ENCODE measurements at regions not wholly inside any gene's neighbourhood (a gene's known extent, or its start where the extent isn't known, plus 50 kb on each side); places are given as distances from the start of the nearest gene placed in this dataset.

DNA sequence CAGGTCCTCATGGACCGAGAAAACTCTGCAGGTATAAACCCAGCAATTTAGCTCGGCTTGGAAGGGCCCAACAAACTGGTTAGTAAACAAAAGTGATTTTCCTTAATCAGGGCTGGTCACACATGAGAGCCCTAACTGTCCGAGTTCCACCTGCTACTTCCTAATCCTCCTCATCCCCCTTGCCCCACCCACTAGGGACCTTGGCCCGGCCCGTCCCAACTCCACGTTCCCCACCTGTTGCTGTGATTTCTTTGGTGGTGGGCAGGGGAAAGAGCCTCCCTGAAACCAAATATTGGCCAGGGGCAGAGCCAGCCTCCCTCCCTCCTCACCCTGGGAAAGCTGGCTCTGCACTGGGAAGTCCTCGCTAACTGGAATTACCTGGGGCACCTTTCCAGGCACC lies 304.2 kb upstream of the PROX1 start:
- Mint-ChIP-seq H3K4me1 (no peaks in the 10 kb centered on the region), H3K4me3 (no peak overlapping the region), H3K27ac (no peak overlapping the region), H3K36me3 (no peaks in the 10 kb centered on the region), H3K9me3 (peaks cover 0 to 1% of the 10 kb centered on the region in 2 donors), H3K27me3 (no peaks in the 10 kb centered on the region)
- no peak for DNase-seq
- ATAC-seq (replicated peaks): no peak

DNA sequence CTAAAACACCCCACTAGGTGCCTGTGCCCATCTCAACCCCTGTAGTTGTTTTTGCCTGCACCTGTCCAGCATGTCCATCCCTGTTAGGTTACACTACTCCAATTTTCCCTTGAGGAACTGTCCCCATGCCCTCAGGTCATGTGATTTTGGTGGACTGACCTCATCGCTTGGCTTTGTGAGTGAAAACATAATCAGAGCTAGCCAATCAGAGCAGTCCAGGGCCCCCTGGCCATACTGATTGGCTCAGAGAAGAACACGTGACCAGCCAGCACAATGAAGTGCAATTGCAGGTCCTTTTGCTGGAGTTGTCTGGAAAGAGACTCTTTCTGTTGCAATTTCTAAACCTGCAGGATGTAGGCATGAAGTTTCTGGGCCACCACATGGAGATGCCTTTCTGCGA lies 303.3 kb upstream of the PROX1 start:
- H3K27me3 Mint-ChIP-seq: no peaks in the 10 kb centered on the region
- H3K36me3 Mint-ChIP-seq: no peaks in the 10 kb centered on the region
- ATAC-seq (replicated peaks): no peak
- H3K9me3 Mint-ChIP-seq: peaks cover 0 to 1% of the 10 kb centered on the region in 2 donors
- no peak overlapping the region for H3K27ac Mint-ChIP-seq
- DNase-seq: no peak
- no peaks in the 10 kb centered on the region for H3K4me1 Mint-ChIP-seq
- H3K4me3 Mint-ChIP-seq: no peak overlapping the region

DNA sequence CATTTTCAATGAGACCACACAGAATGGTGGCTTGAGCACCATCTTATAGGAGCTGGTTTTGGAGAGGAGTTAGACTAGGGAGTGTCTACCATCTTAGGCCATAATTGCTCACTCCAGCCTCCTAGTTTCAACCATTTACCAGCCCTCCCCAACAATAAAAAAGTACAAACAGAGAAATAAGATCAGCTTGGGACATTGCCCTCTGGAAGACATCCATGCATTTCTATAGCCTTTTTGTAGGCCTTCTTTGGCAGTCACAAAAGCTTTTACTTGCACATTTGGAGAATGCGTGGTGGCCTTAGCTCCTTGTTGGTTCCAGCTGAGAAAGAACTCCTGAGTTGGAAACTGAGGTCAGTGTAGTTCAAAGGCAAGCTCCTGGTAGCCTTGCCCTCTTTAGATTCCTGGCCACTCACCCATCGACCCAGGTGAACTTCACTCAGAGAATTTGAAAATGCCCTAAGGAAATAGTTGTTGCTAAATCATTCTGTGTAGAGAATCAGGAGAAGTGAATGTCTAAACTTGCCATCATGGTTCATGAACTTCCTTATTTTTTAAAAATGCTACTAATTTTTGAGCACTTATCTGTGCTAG lies 301.7 kb upstream of the PROX1 start:
- ATAC-seq (replicated peaks) (no peak), DNase-seq (no peak)
- Mint-ChIP-seq H3K27ac (no peak overlapping the region), H3K4me3 (no peak overlapping the region), H3K9me3 (peaks cover 0 to 1% of the 10 kb centered on the region in 2 donors), H3K36me3 (no peaks in the 10 kb centered on the region), H3K27me3 (no peaks in the 10 kb centered on the region), H3K4me1 (no peaks in the 10 kb centered on the region)

DNA sequence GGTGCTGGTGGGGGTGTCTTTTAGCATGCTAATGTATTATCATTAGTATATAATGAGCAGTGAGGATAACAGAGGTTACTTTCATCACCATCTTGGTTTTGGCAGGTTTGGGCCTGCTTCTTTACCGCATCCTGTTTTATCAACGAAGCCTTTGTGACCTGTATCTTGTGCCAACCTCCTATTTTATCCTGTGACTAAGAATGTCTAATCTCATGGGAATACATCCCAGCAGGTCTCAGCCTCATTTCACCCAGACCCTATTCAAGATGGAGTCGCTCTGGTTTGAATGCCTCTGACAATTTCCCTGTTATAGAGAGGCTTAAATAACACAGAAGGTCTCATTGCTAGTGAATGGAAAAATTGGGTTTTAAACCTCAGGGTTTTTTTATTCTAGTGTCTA lies 300.8 kb upstream of the PROX1 start:
- ATAC-seq (replicated peaks): no peak
- no peak overlapping the region for H3K27ac Mint-ChIP-seq

DNA sequence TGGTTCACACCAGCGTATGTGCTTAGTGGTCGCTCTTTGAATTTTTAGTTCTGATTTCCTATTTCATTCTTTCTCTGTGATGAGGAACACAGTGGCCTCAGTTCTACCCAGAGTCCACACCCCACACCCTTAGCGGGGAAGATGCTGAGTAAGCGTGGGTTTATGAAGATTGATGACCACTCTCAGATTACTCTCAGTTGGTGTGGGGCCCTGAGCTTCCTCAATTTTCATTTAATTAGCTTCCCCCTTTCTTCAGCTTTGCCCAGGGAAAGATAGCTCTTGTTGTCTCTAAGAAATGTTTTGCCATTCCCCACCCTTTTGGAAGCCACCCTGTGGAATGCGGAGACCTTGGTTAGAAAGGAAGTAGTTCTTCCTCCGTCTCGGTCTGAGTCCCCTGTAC lies 299.9 kb upstream of the PROX1 start:
- no peak overlapping the region for H3K4me3 Mint-ChIP-seq
- H3K4me1 Mint-ChIP-seq: no peaks in the 10 kb centered on the region
- DNase-seq: no peak
- H3K9me3 Mint-ChIP-seq: peaks cover 0 to 1% of the 10 kb centered on the region in 2 donors
- ATAC-seq (replicated peaks): no peak
- H3K27ac Mint-ChIP-seq: no peak overlapping the region
- H3K36me3 Mint-ChIP-seq: no peaks in the 10 kb centered on the region
- H3K27me3 Mint-ChIP-seq: no peaks in the 10 kb centered on the region

More for the DNA sequence above, 300.8 kb upstream of the PROX1 start:
- H3K36me3 Mint-ChIP-seq: no peaks in the 10 kb centered on the region
- H3K4me1 Mint-ChIP-seq: no peaks in the 10 kb centered on the region
- DNase-seq: no peak
- H3K4me3 Mint-ChIP-seq: no peak overlapping the region
- H3K9me3 Mint-ChIP-seq: peaks cover 0 to 1% of the 10 kb centered on the region in 2 donors
- no peaks in the 10 kb centered on the region for H3K27me3 Mint-ChIP-seq

DNA sequence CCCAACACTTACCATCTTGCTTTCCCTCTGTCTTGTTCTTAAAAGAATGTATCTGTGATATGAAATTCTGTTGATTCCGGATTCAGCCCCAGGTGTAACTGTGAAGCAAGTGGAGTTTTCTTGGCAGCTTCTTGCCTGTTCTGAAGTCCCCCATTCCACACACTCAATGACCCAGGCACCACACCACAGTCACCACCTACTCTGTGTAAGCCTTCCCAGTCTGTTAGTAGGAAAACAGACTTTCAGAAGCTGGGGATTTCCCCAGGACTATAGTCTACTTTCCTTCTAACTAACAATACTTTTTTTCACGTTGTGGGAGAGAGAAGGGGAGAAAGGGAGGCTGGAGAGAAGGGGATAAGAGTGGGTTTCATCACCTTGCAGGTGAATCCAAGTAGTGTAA lies 299.1 kb upstream of the PROX1 start:
- no peaks in the 10 kb centered on the region for H3K36me3 Mint-ChIP-seq
- no peaks in the 10 kb centered on the region for H3K27me3 Mint-ChIP-seq
- peaks cover 0 to 1% of the 10 kb centered on the region in 2 donors for H3K9me3 Mint-ChIP-seq
- no peak overlapping the region for H3K4me3 Mint-ChIP-seq
- ATAC-seq (replicated peaks): no peak
- H3K27ac Mint-ChIP-seq: no peak overlapping the region
- no peak for DNase-seq
- no peaks in the 10 kb centered on the region for H3K4me1 Mint-ChIP-seq

DNA sequence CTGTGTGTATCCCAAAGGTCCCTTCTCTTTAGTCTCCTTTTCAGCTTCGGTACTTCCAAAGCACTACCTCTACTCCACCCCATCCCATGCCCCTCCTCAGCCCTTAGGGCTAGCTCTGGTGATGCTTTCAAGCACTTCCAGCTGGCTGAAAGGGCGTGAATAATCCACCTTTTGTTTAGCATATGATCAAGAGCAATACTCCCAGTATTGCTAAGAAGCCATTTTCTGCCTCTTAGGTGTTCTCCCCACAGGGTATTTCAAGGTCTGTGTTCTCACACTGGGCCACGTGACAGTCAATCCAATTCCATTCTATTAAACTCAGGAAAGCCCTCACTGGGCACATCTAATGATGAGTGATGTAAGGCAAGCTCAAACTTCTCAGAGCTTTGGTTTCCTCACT lies 298.5 kb upstream of the PROX1 start:
- Mint-ChIP-seq H3K4me3 (no peak overlapping the region), H3K36me3 (no peaks in the 10 kb centered on the region), H3K9me3 (peaks cover 0 to 1% of the 10 kb centered on the region in 2 donors), H3K4me1 (no peaks in the 10 kb centered on the region), H3K27ac (no peak overlapping the region), H3K27me3 (no peaks in the 10 kb centered on the region)
- ATAC-seq (replicated peaks): no peak
- no peak for DNase-seq

DNA sequence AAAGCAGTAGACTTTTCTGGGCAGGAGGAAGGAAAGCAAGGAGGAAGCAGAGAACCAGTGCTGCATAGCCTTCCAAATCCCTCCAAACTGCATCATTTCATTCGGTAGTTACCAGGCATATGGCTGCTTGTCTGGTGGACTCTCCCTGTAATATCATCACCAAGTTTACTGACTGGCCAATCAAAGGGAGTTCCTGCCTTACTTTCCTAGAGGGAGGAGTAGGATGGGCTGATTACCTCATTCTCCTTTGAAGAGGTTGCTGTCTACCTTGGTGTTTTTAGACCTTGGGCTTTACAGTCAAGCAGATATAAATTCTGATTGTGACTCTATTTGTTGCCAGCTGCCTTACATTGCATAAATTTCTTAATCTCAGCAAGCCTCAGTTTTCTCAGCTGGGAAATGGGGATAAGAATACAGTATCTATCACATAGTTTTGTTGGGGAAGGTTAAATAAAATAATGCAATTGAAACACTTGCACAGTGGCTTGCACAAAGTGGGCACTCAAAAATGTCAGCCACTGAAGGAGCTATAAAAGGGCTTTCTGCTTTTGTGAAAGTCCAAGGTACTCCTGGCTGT lies 297.3 kb upstream of the PROX1 start:
- H3K36me3 Mint-ChIP-seq: no peaks in the 10 kb centered on the region
- no peak overlapping the region for H3K27ac Mint-ChIP-seq
- no peak overlapping the region for H3K4me3 Mint-ChIP-seq
- peaks cover 0 to 2% of the 10 kb centered on the region in 2 donors for H3K9me3 Mint-ChIP-seq
- H3K4me1 Mint-ChIP-seq: no peaks in the 10 kb centered on the region
- ATAC-seq (replicated peaks) (no peak), DNase-seq (no peak)
- H3K27me3 Mint-ChIP-seq: no peaks in the 10 kb centered on the region

DNA sequence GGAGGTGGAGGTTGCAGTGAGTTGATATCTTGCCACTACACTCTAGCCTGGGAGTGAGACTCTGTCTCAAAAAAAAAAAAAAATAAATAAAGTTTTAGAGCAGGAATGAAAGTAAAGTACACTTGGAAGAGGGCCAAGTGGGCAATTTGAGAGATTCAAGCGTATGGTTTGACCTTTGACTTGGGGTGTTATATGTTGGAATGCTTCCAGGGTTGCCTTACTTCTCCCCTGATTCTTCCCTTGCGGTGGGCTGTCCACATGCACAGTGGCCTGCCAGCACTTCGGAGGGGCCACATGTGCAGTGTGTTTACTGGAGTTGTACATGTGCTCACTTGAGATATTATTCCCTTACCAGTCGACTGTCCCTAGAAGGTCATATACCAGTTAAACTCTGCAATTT lies 295.5 kb upstream of the PROX1 start:
- Mint-ChIP-seq H3K27ac (no peak overlapping the region), H3K4me1 (no peaks in the 10 kb centered on the region), H3K9me3 (peaks cover 0 to 2% of the 10 kb centered on the region in 2 donors), H3K36me3 (no peaks in the 10 kb centered on the region), H3K4me3 (no peak overlapping the region), H3K27me3 (no peaks in the 10 kb centered on the region)
- ATAC-seq (replicated peaks) (no peak), DNase-seq (no peak)

DNA sequence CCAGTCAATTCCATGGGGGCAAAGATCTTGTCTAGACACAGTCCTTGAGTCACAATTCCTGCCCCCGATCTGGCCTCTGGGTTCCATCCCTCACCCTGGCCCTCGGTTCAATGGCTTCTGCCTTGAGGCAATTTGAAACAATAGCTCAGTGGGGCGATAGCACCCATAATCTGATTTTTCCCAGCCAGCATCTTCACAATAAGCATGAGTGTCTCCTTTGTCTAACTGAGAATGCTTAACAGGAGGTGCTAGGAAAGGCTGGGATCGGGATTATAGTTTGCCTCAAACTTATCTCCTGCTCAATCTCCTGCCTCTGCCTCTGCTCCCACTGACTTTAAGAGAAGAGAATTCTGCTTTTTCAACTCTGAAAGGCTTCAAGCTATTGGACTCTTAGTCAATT lies 293.9 kb upstream of the PROX1 start:
- ATAC-seq (replicated peaks) (no peak), DNase-seq (no peak)
- Mint-ChIP-seq H3K27me3 (no peaks in the 10 kb centered on the region), H3K4me1 (no peaks in the 10 kb centered on the region), H3K36me3 (no peaks in the 10 kb centered on the region), H3K27ac (no peak overlapping the region), H3K4me3 (no peak overlapping the region), H3K9me3 (peaks cover 0 to 2% of the 10 kb centered on the region in 2 donors)

DNA sequence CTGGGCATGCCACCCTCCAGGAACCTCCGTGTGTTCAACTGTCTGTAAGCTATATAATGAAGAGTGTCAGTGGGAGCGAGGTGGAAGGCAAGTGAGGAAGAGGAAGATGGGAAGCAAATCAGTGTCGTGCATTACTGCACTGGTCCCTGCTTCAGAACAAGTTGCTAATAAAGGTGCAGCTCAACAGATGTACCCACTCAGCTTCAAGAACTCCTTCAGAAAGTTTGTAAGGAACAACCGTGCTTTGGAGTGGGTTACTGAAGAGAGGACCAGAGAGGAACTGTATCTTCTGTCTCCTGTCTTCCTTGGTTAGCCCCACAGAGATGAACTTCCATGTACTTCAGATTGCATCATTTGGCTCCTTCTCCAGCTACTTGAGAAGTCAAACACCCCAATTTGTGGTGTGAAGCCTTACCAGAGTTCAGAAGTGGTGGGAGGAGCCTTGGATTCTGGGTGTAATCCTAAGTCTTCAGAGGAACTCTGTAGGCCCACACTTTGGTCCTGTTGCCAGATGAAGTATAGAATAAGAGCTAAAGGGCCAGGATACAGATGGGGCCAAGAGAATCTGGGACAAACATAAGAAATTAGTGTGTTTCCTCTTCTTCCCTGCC lies 290.5 kb upstream of the PROX1 start:
- Mint-ChIP-seq H3K9me3 (peaks cover 3 to 11% of the 10 kb centered on the region in 2 donors), H3K4me3 (no peak overlapping the region), H3K27ac (no peak overlapping the region), H3K27me3 (no peaks in the 10 kb centered on the region), H3K4me1 (no peaks in the 10 kb centered on the region), H3K36me3 (no peaks in the 10 kb centered on the region)
- DNase-seq: no peak
- no peak for ATAC-seq (replicated peaks)

DNA sequence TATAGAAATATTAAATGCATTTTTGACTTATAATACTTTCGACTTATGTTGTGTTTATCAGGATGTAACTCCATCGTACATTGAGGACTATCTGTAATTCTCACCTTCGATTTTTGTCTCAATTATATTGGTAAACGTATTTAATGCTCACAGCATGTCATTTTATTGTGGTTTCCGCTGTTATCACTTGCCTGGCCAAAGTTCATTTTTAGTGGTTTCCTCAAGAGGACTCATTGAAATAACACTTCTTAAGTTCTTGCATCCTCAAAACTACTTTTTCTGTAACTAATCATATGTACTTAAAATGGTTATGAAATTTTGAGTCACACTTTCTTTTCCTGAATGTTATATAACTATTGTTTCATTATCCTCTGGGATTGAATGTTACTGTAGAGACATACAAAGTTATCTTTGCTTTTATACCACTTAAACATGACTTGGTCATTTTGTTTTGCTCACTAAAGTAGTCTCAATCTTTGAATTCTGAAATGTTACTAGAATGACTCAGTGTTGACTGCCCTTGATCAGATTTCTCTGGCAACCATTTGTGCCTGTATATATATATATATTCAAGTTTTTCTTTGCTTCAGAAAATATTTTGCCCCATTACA lies 289.6 kb upstream of the PROX1 start:
- DNase-seq (no peak), ATAC-seq (replicated peaks) (no peak)
- H3K27ac Mint-ChIP-seq: no peak overlapping the region
- H3K9me3 Mint-ChIP-seq: peaks cover 5 to 16% of the 10 kb centered on the region in 2 donors
- H3K36me3 Mint-ChIP-seq: no peaks in the 10 kb centered on the region
- no peak overlapping the region for H3K4me3 Mint-ChIP-seq
- no peaks in the 10 kb centered on the region for H3K4me1 Mint-ChIP-seq
- H3K27me3 Mint-ChIP-seq: peaks cover 0 to 3% of the 10 kb centered on the region in 2 donors

DNA sequence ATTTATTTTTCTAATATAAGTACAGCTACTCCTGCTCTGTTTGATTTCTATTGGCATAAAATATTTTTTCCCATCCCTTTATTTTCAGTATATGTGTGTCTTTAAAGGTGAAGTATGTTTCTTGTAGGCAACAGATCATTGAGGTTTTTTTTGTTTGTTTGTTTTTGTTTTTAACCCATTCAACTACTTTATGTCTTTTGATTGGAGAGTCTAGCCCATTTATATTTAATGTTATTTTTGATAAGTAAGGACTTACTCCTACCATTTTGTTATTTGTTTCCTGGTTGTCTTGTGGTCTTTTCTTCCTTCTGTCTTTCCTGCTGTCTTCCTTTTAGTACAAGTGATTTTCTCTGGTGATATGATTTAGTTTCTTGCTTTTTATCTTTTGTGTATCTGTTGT lies 285.1 kb upstream of the PROX1 start:
- H3K27ac Mint-ChIP-seq: no peak overlapping the region
- H3K9me3 Mint-ChIP-seq: peaks cover 8 to 20% of the 10 kb centered on the region in 2 donors
- no peaks in the 10 kb centered on the region for H3K4me1 Mint-ChIP-seq
- no peak for DNase-seq
- H3K27me3 Mint-ChIP-seq: peaks cover 0 to 3% of the 10 kb centered on the region in 2 donors
- no peak overlapping the region for H3K4me3 Mint-ChIP-seq
- no peak for ATAC-seq (replicated peaks)
- no peaks in the 10 kb centered on the region for H3K36me3 Mint-ChIP-seq

DNA sequence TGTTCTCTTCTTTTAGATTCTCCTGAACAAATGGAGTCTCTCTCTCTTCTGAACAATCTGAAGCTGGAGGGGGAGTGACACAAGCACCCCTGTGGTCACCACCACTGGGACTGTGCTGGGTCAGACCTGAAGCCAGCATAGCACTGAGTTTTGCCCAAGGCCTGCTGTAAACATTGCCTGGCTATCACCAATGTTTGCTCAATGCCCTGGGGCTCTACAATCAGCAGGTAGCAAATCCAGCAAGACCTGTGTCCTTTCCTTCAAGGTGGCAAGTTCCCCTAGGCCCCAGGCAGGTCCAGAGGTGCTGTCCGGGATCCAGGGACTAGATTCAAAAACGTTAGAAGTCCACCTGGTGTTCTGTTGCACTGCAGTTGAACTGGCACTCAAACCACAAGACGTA lies 282.8 kb upstream of the PROX1 start:
- Mint-ChIP-seq H3K27me3 (peaks cover 0 to 3% of the 10 kb centered on the region in 2 donors), H3K4me3 (no peak overlapping the region), H3K9me3 (peaks cover 11 to 25% of the 10 kb centered on the region in 2 donors), H3K36me3 (no peaks in the 10 kb centered on the region), H3K27ac (no peak overlapping the region), H3K4me1 (no peaks in the 10 kb centered on the region)
- no peak for DNase-seq
- ATAC-seq (replicated peaks): no peak
